NCI-H2227 (cell line): ENCODE measurements at regions not wholly inside any gene's neighbourhood (a gene's known extent, or its start where the extent isn't known, plus 50 kb on each side); places are given as distances from the start of the nearest gene placed in this dataset.

ENCODE experiments used
- DNase-seq: peaks from one replicate; lab custom pipeline; 2025; ENCODE audit not compliant: unreplicated experiment; lab: John Stamatoyannopoulos, UW

DNA sequence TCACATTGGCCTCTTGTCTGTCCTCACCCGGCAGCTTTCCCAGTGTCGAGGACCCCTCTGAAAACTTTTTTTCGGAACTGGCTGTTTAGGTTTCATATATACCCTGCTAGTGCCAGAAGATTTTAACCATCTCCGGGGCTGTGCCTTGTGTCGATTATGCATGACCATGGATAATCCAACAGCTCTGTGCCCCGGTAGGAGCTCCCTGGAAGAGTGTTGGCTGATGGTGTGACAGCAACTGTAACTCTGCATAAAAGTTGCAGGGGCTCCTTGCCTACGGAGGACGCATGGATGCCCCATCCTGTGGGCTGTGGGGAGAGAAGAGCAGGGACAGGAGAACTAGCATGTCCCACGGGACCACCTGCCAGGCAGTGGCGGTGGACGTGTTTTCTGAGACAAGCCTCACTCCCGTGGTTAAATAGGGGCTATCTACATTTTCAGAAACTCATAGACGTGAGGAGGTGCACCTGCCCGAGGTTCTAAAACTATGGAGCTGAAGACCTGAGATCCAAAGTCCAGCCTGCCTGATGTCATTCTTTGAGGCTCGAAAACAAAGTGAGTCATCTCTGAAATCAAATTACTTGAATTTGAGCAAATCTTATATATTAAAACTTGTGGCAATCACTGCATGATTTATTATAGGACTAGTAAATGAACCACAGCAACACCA lies 437.2 kb upstream of the HS6ST1 start:
- no peak for DNase-seq

DNA sequence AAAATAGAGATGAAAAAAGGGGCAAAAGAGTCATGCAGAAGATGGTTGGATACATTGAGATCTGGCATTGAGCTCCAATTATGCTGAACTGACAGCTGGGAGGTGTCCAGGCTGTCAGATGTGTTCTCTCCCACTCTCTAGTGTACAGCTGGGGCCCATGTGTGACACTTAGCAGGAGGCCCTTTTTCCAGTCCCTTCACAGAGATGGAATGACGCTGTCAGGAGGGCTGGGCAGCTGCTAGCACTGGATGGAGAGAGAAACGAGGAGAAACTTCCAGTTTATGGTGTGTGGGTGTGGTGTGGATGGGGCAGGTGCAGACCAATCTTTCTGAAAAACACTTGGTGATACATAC lies 437.7 kb upstream of the HS6ST1 start:
- no peak for DNase-seq

DNA sequence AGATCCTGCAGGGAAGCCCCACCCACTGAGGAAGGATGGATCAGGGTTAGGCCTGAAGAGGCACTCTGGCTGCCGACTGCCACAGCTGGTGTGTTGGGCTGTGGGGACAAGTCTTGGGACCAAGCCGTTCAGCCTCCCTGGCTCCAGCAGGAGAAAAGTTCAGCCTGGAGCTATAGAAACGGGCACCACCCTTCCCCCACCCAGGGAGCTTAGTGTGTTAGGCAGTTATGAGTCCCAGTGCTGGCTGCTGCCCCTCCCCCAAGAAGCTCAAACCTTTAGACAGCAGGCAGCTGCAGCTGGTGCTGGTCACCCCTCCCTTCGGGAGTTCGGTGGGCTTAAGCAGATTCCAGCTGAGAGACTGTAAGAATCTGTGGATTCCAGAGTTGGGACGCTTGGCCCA lies 447.1 kb upstream of the HS6ST1 start:
- DNase-seq: no peak

DNA sequence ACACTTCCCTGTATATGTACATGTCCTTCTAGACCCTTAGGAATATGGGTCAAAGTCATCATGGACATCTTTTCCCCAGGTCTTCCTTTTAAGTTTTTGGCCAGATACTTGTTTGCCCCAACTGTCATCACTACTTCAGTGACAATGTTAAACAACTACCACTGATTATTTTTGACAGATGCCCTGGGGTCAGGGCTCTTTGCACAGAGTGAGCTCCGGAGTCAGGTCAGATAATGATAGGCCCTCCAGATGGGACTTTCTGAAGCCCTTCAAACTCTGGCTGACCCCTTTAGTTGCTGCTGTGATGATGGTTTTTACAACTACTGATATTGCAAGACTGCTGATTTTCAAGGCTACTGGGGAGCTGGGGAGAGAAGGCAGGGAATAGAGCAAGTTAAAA lies 449.4 kb upstream of the HS6ST1 start:
- DNase-seq: no peak

DNA sequence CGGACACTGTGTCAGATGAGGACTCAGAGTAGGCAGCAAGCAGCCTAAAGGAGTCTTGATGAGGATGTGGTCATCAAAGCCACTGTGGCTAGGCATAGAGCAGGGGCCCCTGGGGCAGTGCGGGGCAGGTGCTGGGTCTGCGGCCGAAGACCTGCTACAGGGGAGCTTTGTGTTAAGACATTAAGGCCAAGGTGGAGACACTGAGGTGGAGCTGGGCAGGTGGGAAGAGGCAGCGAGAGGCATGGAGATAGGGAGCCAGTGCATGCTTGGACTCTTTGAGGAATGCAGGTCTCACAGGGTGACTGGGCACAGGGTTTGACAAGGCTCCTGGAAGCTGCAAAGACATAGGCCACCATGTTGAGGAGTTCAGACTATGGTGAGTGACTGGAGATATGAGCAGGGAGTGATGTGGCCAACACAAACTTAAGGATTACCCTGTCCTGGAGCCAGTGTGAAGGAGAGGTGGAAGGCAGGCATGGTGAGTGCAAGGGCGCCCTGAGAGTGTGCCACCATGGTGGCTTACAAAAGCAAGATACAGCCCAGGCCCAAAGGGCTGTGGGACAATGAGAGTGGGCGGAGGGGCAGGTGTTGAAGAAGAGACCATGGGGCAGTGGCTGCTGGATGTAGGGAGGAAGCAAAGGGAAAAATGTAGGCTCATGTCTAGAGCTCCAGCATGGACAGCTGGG lies 450.9 kb upstream of the HS6ST1 start:
- DNase-seq: no peak

DNA sequence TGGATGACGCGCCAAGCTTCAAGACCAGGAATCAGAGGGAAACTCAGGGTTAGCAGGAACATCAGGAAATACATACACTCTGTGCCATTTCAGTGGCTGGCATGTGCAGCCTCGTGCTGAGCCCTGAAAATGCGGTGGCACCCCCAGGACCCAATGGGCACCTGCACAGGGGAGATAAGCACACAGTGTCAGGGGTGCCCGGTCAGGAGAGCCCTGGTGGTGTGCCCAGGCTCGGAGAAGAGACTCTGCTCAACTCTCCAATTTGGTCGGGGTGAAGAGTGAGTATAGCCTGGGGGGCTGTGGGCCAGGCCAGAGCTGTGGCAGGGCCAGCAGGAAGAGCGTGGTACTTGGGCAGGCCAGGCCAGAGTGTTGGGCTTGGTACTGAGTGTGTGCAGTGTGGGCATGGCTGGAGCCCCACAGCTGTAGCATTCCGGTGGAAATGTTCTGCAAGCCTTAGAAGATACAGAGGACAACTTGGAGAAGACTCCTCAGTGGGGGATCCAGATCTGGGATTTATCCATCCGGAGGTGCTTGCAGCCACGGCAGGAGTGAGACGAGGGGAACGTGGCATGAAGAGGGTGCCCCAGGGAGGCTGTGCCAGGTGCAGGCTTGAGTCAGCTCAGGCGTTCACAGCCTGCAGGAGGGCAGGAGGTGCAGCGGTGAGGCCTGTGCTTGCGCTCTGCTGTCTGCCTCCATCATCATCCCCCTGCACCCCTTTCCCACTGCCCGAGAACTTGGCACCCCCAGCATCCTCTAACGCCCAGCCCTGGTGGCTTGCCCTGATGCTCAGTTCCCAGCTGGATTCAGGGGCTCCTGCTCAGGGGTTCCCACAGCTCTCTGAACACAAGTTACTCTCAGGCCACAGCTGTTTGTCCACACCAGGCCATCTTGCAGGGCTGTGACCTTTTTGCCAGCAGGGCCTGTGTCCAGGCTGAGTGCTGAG lies 451.7 kb upstream of the HS6ST1 start:
- DNase-seq: no peak

DNA sequence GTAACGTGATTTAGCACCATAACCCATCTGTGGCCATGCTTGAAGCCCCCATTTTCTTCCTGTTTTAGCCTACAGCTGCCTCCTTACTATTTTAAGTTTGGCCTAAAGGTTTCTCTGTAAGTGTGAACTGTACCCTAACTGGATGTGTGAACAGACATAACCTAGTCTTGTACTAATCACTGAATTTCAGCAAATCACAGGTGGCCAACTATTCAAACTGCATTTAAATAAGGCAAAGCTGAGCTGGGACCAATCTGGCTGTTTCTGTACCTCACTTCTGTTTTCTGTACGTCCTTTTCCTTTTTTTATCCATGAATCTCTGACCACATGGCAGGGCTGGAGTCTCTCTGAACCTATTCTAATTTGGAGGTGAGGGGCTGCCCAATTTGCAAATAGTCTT lies 452.7 kb upstream of the HS6ST1 start:
- DNase-seq: no peak

DNA sequence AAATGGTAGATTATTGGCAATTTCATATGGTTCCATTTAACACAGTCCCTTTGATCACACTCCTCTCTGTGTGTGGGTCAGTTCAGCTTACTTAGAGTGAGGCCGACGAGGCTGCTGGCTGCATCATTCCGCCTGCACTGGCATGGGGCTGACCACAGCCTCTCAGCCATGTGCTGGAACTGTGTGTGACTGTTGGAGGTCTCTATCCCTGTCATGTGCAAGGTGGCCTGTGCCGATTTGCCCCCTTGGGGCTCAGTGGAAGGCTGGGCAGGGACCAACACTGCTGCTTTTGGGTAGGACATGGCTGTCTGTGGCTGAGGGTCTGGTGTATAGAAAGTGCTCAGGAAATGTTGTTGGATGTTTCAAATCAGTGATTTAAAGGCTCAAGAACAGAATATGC lies 454.0 kb upstream of the HS6ST1 start:
- DNase-seq: no peak

DNA sequence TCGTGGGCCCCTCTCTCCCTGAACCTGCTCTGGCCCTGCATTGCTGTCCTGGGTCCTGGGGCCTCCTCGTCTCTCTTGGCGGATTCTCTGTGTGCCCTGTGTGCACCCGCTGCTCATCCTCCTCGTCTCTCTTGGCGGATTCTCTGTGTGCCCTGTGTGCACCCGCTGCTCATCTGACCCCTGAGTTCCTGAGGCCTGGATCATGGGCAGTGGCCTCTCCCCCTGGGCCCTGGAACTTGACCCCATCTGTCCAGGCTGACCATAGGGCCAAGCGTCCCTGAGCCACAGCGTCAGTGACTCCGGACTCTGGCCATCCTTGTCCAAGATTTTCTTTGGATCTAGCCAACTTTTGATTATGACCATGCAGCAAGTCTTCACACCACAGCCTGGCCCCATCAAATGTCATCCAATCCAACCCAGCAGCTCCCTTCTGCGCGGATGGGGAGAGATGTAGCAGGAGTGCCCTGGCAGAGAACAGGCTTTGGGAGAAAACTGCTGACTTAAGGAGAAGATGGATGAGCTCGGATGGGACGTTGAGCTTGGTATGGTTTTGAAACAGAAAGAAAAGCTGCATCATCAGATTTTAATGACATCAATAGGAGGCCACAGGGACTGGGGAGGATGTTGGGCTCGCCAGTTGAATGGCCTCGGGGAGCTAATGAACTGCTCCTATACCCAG lies 455.1 kb upstream of the HS6ST1 start:
- DNase-seq: no peak

DNA sequence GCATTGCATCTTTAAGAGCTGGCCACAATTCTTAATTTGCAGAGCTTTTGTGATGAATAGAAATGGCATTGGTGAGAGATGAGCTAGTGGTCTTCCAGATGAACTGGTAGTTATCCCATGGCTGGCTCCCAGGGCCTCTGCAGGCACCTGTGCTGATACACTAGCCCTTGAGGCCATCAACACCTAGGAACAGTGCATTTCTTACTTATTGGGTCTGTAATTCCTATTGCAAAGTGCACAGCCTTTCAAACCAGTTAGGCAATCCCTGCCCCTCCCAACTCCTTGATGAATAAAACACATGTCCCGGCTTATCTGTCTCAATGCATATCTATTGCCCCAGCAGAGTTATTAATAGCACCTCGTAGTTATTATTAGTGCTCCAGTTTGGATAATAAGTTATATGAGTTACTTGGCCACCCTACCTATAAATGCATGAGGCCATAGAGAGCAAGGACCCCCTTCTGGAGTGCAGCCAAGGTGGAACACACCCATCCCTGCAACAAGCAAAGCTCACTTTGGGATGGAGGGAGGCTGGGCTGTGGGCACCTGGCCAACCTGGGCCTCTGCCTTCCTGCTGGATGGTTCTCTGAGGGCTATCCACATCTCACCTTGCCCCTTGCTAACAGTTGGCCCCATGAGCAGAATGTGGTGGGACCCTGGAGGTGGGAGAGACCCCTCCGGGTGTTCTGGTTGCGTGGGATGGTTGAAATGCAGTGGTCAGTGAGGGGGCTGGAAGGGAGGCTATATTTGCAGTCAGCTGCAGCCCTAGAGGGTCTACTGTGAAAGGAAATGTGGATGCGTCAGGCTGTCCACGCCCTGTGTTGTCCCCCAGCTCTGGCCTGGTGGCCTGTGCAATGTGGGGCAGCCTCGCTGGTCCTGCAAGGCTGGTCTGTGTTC lies 455.9 kb upstream of the HS6ST1 start:
- DNase-seq: no peak

DNA sequence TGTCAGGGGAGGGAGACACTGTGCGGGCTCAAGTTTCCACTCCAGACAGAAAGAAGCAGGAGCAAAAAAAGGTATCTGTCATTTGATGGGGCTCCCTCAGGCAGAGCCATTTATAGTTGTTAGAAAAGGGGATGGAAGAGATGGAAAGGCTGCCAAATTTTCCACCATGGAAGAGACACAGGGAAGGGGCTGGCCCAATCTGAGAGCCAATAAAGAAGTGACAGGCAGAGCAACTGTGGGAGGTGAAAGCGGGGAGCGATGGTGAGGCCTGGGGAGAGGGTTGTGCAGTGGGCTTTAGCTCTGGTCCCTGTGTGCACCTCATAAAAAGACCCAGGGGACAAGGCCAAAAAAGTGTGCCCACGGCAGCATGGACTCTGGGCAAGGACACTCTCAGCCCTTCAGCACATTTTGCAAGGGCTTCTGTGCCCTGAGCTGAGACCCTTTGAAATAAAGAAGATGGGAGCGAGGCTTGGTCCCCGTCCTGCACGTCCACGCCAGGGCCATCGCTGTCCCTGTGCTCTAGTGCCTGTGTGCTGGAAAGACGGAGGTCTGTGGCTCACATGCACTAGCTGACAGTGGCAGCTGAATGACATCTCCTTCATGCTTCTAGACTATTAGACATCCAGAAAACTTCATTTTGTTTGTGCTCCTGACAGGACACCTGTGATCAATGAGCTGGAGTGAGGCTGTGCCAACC lies 456.7 kb upstream of the HS6ST1 start:
- DNase-seq: no peak

DNA sequence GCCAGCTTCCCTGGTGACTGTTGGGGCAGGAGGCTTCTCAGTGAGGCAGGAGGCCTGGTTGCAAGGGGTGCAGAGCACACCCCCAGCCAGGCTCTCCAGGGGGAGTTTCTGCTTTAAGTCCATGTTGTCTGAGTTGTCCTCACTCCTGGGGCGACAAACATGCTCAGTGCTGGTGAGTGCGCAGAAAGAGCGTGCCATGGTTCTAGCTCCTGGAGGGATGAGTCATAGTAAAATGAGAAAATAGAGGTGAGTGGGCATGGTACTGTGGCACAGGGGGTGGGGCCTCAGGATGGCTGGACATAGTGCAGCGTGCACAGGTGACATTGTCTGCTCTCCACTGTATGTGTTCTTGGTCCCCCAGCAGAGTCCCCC lies 457.2 kb upstream of the HS6ST1 start:
- no peak for DNase-seq

DNA sequence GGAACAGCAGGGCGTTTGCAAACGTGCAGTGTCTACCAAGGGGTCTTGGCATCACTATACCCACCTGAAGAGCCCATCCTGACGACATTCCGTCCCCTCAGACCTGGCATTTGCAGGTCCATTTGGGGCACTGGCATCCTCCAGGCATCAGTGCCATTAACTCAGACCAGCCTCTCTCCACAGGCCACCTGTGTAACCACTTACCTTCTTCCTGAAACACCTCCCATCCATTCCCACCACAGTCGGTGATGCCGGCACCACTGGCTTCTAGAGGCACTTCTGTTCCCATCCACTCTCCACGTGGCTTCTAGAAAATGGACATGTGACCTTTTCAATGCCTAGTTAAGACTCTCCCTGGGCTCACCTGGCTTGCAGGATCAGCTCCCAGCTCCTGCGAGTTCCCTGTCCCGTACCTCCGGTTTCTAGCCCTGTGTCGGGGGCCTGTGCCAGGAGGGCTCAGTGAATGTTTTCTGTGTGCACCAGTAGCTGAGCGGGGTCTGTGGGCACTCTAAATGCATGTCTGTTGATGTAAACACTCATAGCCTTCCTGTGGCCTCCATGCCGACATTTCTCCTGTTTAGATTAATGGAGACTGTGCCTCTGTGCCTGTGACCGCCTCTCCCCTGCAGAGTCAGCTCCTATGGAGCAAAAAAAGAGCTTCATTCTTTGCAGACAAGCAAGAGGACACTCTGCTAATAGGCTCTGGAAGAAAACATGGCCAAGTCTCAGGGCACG lies 458.0 kb upstream of the HS6ST1 start:
- DNase-seq: no peak

DNA sequence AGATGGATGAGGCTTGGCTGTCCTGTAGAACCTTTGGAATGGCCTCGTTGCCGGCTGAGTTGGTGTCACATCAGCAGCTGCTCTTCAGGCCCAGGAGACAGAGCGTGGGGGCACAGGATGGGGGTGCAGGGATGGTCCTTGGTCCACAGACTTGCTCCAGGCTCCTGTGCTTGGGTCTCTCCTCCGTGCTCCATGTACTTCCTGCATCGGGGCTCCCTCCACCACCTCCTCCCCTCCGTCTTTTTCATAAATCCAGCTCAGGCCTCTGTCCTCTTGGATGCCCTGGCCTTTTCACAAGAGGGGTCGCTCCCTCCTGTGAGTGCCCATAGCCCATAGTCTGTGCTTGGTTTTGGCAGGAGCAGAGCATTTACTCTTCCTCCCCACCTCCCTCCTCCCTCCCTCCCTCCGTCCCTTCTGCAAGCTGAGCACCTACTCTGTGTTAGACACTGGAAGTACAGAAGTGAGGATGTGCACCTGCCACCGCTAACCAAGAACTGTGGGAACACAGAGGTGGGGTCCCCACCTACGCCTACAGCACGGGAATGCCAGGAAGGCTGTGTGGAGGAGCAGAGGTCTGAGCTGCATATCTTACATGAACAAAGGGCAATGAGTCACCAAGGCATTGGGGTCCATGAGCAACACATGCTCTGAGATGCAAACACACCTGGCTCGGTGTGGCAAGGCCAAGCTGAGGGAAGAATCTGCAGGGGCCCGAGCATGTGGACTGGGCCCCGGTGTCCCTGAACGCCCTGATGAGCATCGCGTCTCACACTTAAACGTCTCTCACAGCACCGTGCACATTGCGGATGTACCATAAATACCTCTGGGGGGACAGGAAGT lies 458.7 kb upstream of the HS6ST1 start:
- DNase-seq: no peak

DNA sequence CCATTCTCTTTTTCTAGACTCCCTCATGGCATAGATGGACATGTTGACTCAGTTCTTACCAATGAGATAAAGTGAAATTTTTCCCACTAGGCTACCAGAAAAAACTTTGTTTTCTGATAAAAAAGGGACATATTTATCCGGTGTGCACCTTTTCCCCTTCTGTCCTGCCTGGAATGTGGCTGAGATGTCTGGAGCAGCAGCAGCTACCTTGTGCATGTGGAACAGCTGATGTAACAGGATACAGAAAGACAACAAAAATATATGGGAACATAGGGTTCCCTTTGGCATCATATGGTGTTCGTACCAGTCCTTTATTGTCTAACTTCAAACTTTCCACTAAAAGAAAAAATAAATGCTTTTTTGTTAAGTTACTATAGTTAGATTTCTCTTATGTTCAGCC lies 460.2 kb upstream of the HS6ST1 start:
- DNase-seq: no peak

DNA sequence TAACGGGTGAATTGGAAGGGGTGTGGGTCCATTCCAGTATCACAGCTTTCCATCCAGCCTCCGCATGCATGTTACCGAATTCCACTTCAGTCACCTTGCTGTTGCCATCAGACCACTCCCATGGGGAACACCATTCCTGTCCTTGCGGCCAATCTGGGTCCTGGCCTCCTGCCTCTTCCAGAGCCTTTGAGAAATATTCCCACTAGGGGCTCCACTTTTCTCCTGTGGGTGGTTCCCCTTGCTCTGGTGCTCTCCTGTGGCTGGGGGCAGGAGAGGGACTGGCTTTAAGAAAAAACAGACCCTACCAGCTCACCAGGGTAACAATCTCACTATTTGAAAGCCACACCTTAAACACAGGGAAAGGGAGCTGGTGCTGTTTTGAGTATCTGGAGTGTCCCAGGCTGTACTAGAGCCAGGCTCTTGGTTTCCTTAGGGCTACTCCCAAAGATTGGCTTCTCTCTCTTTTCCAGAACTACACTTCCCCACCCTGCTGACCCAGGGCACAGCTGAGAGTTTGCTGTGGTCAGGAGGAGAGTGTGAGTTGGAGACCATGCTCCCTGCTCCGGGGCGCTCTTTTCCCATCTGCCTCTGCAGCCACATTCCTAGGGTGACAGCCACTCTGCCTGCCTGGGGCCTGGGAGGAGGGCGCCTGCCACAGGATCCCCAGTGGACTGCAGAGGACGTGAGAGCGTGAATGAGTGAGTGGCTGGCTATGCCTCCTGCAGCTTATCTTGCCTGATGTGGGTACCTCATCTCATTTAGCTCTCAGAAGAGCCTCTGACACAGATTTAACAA lies 460.8 kb upstream of the HS6ST1 start:
- DNase-seq: no peak

DNA sequence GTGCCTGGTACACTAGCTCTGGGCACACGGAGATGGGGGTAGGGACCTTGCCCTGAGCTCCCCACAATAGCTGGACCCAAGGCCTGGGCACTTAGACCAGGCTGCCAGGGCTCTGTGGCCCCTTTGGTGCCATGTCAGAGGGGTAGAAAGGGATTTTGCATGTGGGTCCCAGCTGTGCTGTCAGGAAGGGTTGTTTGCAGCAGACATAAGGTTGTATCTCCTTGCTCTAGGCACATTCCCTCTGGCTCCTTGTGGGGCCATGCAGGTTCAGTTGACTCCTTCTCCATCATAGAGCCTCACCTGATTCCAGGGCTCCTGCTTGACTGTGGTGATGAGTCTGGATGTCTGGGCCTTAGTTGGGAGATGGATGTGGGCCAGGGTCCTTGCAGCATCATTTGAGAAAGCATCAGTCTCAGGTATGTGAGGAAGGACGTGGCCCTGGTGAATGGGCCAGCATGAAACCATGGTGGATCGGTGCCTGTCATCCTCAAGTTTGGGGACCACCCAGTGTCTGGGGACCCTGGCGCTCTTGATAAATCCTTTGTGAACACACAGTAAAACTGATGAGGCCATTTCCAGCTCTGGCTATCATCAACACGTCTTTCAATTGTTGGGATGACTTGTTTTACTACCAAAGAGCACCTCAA lies 461.9 kb upstream of the HS6ST1 start:
- no peak for DNase-seq
